GM21526 (cell line): ENCODE measurements at regions not wholly inside any gene's neighbourhood (a gene's known extent, or its start where the extent isn't known, plus 50 kb on each side); places are given as distances from the start of the nearest gene placed in this dataset.
"Not testable (repeated sequence)": the region's sequence is repeated elsewhere in the genome, so short reads cannot be mapped to it uniquely, and the experiment has no call there.

Experiments used
- ATAC-seq: cut with Tn5 transposase; IDR thresholded peaks from one replicate; pipeline ENCODE4 v1.9.1; 2021; ENCODE audit warnings: moderate library complexity; ENCODE audit not compliant: unreplicated experiment, low FRiP score

DNA sequence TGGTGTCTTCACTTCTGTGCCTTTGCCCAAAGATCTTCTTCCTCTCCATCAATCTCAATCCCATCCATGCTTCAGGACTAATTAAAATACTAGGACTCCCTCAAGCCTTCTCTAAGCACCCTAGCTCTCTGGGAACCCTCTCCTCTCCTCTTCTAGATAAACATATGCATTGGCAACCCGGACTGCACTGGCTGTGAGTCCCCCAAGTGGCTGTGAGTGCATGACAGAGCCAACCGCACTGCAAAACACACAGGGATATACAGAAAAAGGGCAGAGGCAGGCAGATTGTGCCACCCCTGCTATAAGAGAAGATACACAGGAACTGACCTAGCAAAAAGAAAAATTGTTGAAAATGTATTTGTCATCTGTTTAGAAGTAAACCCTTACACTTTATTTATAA, 457.1 kb downstream of the MFSD1 start:
- no peak for ATAC-seq

DNA sequence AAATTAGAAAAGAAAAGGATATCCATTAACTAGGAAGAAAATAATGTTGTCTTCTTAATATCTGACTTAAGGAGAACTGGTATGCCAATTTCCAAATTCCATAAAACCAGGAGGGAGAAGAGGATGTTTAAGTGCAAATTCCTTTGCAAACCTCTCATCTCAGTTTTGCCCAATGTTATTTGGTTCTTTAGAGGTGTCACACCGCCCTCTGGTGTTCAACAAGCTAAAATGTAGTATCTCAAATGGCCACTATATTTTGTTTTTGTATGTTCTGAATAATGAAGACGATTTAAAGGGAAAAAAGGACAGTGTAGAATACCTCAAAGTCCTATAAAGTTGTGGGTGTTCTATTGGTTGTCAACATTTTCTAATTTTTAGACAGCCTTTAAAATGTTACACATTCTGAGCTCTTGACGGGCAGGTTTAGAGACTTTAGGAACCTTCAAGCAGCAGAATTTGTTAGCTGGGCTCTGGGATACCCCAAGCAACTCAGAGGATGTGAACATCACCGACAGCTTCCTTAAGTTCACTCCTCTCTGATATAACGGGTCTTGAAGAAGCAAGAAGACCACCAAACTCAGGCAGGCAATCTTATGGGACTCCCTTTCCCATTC, 458.3 kb downstream of the MFSD1 start:
- no peak for ATAC-seq

DNA sequence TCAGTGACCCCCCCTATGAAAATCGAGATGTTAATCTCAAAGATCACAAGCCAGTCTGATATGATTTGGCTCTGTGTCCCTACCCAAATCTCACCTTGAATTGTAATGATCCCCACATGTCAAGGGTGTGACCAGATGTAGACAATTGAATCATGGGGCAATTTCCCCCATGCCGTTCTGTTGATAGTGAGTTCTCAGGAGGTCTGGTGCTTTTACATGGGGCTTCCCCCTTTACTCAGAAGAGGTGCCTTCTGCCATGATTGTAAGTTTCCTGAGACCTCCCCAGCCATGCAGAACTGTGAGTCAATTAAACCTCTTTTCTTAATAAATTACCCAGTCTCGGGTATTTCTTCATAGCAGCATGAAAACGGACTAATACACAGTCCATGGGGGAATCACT, 459.5 kb downstream of the MFSD1 start:
- not testable (repeated sequence) for ATAC-seq

DNA sequence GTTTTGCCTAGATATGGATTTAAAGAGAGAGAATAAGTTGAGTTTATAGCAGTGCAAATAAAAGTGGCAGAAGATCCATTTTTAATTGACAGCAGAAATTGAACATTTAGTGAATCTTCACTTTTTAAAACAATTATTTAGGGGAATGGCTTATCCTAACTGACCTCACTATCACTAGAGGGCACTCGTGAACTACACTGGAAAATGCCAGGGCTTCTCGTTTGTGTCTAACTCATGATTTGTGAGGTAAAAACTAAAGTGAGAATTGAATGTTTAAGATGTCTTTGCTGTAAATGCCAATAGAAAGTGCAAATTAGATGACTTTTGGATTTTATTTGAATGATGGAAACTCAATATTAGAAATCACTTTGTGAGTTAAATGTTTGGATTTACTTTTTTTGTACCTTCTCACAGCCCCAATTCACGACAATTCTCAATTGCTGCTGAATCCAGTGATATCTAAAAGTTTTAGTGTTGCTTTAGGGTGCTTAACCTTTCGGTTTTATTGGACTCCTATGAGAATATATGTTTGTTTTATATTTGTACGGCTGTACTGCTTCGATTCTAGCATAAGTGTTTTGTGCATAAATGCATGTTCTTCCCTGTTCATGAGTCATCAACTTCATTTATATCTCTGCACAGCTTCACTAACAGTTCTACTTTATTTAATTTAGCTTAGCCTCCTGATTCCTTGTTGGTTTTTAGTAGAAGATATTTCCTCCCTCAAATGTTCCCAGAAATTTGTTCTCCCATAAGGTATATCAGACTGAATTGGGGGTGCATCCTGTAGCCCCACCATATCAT, 462.1 kb downstream of the MFSD1 start:
- ATAC-seq: no peak

DNA sequence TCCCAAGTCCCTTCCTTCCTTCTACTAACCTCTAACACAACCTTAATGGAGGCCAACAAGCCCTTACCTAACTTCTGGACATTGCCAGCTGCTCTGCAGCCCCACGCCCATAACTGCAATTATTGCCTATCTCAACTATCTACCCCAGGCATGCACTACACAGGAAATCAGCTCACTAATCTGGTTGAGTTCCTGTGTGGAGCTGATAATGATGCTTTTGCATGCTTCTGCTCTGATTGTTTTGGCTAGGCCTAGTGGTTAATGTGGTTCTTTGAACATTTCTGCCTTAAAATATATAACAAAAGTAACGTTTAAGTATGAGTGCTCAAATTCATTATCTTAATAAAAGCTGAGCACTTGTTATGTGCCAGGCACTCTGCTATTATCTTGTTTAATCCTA, 463.9 kb downstream of the MFSD1 start:
- no peak for ATAC-seq

DNA sequence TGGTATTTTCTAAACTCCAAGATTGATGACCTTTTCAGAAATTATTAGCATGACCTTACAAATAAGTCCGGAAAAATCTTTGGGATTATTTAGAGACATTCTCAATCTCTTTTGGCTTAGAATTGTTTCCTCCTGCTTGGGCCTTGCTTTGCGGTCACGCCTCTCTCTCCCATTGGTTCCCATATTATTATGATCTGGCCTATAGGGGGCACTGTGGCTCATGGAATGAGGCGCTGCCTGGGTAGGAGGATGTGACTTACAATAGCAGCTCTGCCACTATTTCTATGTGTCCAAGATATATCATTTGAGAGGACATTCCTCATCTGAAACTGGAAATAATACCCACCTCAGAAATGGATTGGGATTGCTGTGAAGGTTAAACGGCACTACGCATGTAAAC, 464.9 kb downstream of the MFSD1 start:
- no peak for ATAC-seq

DNA sequence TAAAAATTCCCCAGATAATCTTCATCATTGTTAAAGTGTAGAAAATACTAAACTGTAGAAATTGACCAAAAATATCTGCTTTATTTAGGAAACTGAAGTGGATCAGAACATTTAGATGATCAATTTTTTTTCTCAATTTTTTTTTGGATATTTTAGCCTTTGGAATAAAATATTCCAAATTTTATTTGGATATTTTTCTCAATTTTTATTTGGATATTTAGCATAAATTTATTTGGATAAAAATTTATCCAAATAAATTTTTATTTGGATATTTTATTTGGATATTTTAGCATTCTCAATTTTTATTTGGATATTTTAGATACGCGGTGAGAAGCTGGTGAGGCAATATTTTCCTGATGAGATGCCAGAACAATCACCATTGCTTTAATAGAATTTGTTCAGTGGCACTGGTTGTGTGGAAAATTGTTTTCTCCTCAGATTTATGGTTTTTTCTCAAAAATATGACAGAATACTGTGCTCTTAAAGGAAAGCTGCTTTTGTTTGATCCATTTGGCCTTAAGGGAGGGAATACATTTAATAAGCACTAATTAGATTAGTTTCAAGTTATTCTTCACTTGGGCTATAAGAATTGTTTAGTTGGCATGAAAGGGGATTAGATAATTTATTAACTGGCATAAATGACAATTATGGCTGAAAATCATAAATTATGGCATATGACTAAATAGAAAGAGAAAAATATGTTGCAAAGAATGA, 470.1 kb downstream of the MFSD1 start:
- ATAC-seq: no peak

DNA sequence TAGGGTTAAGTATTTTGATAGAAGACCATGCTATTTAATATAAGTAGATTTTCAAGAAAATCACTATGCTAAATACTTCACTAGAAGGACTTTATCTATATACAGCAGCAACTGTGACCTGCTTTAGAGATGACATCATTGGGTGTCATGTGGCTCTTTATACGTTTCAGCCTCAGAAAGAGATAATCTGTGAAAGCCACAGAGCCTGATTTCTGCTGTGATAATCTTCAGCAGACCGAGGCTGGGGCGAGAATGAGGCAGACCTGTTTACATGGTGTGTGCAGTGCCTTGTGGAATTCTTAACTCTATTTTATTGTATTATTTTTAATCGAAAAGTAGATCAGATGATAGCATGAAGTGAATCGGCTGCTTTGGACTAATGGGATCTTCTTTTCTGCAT, 471.2 kb downstream of the MFSD1 start:
- ATAC-seq: no peak

DNA sequence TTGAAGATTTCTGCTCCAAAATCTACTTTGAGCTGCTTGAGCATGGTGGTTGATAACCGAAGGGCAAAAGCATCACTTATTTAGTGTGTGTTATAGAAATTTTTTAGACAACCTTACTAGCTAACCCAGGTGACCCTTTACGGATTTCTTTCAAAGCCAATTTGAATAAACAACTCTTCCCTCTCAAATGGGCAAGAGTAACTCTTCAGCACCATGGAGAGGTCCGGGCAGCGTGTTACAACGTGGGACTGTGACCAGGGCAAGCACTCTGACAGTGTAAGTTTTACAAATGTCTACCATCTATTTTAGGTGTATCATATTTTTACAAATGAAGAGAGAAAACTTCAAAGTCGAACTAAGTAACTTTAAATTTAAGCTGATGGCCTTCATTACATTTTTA, 471.8 kb downstream of the MFSD1 start:
- ATAC-seq: no peak

DNA sequence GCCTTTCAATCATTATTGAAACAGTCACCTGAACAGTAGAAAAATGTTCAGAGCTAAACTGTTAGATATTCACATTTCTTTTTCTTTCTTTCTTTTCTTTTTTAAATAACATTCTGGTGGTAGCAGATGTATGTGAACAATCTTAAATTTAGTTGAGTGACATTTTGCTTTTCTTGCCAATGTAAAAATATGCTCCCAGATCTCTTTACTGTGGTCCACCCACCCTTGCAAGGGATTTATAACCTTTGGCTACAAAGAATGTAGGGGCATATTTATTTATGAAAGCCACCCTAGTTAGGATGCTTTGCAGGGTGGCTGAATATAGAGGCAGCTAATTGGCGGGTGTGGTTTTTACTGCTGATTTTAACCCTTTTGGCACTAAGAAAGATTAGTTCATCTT, 473.9 kb downstream of the MFSD1 start:
- no peak for ATAC-seq

DNA sequence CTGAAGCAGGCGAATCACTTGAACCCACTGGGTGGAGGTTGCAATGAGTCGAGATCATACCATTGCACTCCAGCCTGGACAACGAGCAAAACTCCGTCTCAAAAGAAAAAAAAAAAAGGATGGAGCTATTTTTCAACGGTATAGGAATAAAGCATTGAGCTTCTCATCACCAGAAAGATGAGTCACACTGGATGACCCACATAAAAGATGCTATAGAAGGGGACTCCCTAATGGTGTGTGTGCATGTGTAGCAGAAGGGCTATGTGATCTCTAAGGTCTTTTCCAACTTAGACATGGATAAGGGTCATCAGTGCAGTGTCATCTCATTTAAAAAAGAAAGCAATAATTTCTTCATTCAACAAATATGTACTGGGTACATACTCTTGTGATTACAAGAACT, 476.0 kb downstream of the MFSD1 start:
- ATAC-seq: no peak

DNA sequence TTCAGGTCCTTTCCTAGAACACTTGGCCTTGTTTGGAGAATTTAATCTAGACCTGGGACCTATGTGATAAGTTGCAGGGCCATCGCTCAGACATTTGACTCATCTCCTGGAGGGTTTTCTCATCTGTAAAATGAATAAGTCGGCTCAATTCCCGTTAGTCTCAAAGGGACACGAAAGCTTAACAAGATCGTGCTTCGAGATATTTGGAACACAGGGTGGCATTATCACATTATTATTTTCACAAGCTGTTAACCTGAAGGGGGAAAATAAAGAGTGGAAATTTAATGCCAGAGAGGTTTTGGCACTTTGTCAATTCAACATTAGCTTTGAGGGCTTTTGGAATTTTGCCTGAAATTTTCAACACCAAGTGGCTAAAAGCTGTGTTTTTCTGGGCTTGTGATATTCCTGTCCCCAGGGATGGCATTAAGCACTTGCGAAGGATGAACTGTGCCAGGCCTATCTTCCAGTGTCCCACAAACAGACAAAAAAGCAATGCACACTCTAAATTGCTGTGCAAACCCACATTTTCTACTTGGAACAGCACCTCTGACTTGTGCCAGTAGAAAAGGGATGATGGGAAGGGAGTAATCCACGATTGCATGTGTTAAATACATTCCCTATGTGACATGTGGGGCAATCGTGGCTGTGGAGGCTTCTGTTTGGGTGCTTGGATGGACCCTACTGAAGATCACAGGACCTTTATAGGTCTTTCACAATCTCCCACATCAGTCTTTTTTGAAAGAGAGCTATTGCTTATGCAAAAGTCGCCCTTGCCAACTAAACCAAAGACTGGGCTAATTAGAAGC, 478.7 kb downstream of the MFSD1 start:
- no peak for ATAC-seq

DNA sequence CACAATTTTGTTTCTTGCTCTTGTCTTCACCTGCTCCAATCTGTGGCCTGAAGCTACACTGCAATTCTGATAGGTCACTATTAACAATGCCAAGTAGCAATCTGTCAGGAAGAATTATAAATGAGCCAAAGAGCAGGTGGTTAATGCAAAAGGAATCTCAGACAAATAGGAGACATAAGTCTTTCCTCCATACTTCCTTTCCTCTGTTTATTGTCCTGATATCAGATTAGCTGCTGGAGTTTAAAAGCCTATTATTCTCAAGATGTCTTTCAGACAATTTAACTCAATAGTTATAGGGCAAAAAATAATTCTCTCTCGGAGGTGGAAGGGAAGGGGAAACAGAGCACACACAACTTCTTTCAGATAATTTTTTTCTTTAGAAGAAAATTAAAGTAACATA, 491.6 kb downstream of the MFSD1 start:
- ATAC-seq: no peak

DNA sequence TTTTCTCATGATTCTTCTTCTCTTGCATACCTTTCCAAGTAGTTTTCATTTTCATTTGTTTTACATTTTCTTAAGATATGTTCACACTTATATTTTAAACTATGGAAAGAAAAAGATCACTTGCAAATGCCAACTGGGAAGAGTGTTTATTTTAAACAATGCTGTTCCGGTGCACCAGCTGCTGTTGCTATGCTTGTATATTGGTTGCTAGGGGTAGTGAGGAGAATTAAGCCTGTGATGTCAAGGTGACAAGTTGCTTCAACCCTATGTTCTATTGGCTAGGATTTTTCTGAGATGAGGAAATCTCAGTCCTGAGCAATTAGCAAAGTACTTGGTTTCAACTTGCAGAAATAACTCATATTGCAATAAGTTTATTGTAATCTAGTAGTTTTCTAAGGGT, 500.1 kb downstream of the MFSD1 start:
- ATAC-seq: no peak

DNA sequence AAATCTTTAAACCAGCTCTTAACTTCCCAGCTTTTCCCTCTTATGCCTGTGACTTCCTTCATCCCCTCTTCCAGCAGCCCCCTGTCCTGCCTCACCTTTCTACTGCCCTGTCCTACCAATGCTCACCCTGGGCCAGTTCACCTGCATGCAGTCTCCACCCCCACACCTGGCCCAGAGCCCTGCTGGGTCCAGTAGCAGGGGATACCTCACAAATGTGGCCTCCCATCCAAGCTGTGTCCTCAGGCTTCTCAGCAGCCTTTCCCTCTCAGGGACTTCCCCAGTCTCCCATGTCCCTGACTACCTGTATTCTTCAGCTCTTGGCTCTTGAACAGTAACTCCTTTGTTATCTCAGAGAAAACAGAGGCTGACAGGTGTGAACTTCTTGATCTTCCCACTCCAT, 503.2 kb downstream of the MFSD1 start:
- no peak for ATAC-seq

DNA sequence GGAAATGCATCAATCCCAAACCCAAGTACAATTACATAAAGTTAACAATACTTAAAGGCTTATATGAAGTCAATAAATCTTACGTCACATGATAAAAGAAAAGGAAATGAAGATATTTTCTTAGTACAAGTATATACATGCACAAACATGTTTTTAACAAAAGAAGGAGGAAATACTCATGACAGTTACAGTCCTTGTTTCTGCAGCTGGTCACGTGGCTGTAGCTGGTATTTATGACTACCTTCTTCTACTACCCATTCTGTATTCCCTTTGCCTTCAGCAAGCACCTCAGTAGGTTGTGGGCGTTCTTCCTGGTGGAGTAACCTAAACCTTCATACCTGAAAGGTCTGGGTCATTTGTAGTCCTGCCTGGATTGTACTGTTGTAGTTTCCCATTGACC, 514.9 kb downstream of the MFSD1 start:
- not testable (repeated sequence) for ATAC-seq

DNA sequence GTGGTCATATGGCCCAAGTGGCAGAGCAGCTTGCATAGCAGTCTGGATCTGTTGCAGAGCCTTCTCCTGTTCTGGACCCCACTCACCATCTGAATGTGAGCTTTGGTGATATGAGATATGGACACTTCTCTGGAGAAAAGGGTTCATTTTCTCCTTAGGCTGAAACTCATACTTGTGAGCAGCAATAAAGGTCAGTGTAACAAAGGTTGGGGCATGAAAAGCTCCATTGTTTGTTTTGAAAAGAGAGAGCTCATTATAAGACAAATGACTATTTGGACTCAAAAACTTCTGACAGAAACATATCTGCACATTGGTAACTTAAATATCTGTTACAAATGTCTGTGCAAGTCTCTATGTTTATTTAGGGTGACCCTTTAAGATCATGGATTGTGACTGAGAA, 517.3 kb downstream of the MFSD1 start:
- no peak for ATAC-seq

DNA sequence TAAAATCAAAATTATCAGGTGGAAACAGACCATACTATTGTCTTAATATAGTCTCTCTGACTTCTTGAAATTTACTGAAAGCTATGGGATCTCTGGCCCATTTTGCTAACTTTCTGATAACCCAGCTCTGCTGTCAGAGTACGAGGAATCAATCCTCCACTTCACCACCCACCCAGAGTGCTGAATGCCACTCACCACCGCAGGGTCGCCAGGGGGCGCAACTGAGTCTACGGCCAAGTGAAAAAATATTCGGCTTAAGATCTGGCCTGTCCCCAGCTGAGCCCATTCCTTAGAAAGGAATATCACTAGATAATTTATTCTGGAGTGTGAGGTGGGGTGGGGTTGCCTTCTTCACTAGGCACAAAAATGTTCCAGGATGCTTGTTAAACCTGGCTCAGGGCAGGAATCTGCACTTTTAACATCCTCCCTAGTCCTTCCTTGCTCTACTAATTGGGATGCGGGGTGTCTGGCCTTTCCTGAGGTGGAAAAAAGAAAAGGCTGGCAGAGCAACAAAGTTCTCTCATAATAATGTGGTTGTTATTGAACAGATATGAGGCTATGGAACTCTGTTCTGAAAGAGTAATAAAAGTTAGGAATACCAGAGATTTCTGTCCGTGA, 520.6 kb downstream of the MFSD1 start:
- ATAC-seq: peak; percentile 61

DNA sequence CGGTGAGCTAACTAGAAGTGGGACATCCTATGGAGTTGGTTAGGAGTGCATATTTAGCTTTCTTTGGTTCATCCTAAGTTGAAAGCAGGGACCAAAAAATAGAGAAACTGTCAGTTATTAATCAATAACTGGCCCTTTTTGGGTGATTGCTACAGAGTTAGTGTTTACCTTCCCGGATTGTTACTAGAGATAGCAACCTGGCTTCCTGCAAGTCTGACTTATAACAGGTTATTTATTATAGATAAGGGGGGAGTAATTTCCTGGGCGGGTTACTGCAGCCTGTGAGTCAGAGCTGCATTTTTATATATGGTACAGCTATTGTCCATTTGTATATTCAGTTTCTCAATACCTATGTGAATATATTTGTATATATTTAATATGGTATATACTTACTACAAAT, 522.0 kb downstream of the MFSD1 start:
- ATAC-seq: no peak

DNA sequence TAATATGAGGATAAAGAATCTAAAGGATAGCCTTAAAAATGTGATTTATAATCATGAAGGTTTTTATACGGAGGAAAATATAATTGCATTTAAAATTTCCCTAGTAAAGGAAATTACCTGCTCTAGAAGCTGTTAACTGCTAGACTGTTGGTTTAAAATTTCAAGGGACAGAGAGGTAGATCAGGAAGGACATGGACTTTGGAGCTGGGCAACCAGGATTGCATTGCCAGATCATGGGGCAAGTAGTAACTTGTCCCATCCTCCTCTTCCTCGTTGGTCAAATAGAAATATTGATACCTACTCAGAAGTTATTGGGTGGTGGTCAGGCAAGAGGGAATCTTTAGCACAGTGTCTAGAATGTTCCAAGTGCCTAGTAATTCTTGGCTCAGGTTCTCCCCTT, 525.1 kb downstream of the MFSD1 start:
- no peak for ATAC-seq
